H1 (cell line): ENCODE measurements at regions not wholly inside any gene's neighbourhood (a gene's known extent, or its start where the extent isn't known, plus 50 kb on each side); places are given as distances from the start of the nearest gene placed in this dataset.

Experiments
- CHD7 ChIP-seq: fragments of 300-600 bp; sonication (generic); IDR thresholded peaks from 2 replicates; pipeline ENCODE4 v1.7.1; 2012; ENCODE audit warnings: low read length, moderate library complexity, mild to moderate bottlenecking, inconsistent platforms; ENCODE audit not compliant: insufficient replicate concordance

GRCh38 chr2:188767176-188767575, 207.0 kb upstream of the COL3A1 start (continued):
- TF ChIP-seq CHD7: no peak
